ENCODE measurements at regions not wholly inside any gene's neighbourhood (a gene's known extent, or its start where the extent isn't known, plus 50 kb on each side); places are given as distances from the start of the nearest gene placed in this dataset.

DNA sequence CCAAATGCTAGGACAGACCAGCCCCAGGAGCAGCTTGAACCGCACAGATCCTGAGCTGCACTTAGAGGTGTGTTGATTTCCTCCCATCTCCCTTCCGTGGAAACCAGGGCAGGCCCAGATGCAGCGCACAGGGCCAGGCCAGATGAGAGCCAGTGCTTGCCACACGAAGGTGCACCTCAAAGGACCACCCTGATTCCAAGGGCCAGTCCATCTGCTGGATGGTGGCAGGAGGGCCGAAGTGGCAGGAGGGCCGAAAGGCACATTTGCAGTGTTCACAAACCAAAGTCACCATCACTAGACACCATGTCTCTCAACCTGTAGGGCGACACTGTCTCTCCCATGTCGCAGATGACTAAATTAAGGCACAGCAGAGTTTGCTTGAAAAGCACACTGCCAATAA lies 370.7 kb upstream of the MYT1L start:
- no peak overlapping the region for H3K27ac ChIP-seq
- no peak overlapping the region for H3K4me3 ChIP-seq

DNA sequence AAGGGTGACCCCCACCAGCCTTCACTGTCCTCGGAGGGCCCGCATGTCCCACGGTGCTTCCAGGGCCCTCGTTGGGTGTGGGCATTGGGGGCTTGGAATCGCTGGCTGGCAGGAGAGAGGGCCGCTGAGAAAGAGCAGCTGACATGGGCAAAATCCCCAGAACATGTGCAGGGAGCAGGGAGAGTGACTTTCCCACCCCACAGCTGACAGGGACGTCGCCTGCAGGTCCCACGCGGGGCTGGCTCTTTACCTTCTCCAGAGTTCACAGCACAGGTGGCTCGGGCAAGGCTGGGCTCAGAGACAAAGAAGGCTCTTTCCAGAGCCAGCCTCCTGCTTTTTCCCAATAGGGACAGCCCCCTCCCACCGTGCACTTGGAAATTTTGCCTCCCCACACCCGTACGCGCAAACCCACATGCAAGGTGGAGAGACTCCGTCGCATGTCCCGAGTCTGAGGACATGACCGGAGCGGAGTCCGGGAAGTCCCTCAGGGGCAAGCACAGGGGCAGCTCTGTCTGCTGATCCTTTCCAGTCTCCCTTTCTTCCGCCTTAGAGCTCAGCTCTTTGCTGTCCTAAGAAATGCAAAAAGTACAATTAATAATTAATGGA lies 370.2 kb upstream of the MYT1L start:
- no peak overlapping the region for H3K27ac ChIP-seq
- no peak overlapping the region for H3K4me3 ChIP-seq

- H3K4me3 ChIP-seq = no peak overlapping the region
- H3K27ac ChIP-seq = no peak overlapping the region
These were observed 368.0 kb upstream of the MYT1L start for GRCh38 chr2:2699121-2699505.

- Histone ChIP-seq H3K27ac (no peak overlapping the region), H3K4me3 (no peak overlapping the region)
These were observed 367.4 kb upstream of the MYT1L start for GRCh38 chr2:2698182-2699120.

DNA sequence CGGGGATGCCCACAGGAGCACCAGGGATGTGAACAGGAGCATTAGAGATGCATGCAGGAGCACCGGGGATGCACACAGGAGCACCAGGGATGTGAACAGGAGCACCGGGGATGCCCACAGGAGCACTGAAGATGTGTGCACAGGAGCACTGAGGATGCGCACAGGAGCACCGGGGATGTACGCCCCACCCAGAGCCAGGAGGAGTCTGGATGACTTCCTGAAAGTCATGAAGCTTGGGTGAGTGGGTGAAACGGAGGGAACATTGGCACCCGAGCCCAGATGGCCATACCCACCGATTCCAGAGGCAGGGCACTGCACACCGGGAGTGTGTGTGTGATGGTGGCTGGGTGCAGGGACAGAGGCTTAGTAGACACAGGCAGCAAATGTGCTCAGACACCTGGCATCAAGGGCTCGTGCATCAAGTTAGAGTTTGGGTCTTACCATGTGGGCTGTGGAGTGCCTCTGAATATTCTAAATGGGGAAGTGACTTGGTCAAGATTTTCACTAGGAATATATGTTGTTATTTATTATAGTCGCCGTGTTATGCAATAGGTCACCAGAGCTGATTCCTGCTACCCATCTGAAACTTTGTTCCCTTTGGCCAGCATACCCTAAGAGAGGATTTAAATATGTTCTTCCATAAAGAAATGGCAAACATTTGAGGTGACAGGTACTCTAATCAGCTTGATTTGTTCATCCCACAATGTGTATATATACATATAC lies 365.8 kb upstream of the MYT1L start:
- H3K4me3 ChIP-seq = no peak overlapping the region

GRCh38 chr2:2696325-2696724 lies 365.2 kb upstream of the MYT1L start:
- H3K27ac ChIP-seq = no peak overlapping the region
- H3K4me3 ChIP-seq = no peak overlapping the region

More for the DNA sequence above, 365.8 kb upstream of the MYT1L start:
- no peak overlapping the region for H3K27ac ChIP-seq

- no peak overlapping the region for H3K27ac ChIP-seq
- H3K4me3 ChIP-seq = no peak overlapping the region
These were observed 363.7 kb upstream of the MYT1L start for GRCh38 chr2:2694746-2695145.

GRCh38 chr2:2692599-2693389 lies 361.7 kb upstream of the MYT1L start:
- Histone ChIP-seq H3K27ac (no peak overlapping the region), H3K4me3 (no peak overlapping the region)

- no peak overlapping the region for H3K27ac ChIP-seq
These were observed 360.3 kb upstream of the MYT1L start for GRCh38 chr2:2691419-2691818.

GRCh38 chr2:2690985-2691384 lies 359.9 kb upstream of the MYT1L start:
- no peak overlapping the region for H3K4me3 ChIP-seq
- H3K27ac ChIP-seq = no peak overlapping the region

More at GRCh38 chr2:2691419-2691818, 360.3 kb upstream of the MYT1L start:
- no peak overlapping the region for H3K4me3 ChIP-seq

DNA sequence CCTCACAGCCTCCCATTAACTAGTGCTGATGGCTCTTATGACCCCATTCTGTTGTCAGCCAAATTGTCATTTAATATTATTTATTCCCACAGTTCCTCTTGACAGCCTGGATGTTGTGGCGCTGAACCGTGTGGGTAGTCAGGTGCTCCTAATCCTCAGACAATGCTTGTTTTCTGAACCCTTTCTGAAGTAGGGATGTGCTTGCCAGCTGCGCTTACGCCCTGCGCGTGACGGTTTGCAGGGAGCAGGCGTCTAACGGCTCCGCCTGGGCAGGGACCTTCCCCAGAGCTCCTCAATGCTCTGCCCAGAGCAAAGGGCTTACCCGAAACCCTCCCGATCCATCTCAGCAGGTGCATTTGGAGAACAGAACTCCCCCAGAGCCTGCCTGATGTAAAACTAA lies 358.2 kb upstream of the MYT1L start:
- Histone ChIP-seq H3K4me3 (no peak overlapping the region), H3K27ac (no peak overlapping the region)

DNA sequence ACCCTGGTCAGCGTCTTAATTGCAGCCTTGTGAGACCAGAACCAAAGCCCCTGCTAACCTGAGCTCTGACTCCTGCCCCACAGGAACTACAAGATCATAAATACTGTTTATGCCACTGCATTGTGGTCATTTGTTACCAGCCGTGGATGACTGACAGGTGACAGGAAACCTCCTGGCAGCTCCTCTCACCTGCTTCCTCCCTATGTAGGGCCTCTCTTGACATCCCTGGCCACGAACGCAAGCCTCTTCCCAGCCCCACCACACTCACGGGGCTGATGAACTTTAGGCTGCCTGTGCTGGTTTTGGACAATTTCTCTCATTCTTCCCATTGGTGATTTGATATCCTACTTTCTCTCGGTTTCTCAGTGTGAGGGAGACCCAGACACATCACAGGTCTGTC lies 357.2 kb upstream of the MYT1L start:
- H3K4me3 ChIP-seq = no peak overlapping the region
- no peak overlapping the region for H3K27ac ChIP-seq

DNA sequence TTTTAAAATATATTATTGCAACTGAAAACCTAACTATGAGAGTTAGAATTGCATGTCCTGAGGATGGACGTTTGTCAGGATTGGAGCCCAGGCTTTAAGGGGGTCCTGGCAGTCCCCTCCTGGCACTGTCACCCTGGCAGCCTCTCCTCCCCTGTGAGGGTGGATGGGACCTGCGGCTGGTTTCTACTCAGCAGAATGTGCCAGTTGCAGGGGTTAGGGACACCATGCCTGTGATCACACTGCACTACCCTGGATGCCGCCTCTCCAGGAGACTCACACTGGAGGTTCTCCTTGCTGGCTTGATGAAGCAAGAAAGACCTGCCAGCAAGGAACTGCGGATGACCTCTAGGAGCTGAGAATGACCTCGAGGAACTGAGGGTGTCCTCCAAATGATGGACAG lies 356.7 kb upstream of the MYT1L start:
- H3K4me3 ChIP-seq = no peak overlapping the region
- H3K27ac ChIP-seq = no peak overlapping the region

DNA sequence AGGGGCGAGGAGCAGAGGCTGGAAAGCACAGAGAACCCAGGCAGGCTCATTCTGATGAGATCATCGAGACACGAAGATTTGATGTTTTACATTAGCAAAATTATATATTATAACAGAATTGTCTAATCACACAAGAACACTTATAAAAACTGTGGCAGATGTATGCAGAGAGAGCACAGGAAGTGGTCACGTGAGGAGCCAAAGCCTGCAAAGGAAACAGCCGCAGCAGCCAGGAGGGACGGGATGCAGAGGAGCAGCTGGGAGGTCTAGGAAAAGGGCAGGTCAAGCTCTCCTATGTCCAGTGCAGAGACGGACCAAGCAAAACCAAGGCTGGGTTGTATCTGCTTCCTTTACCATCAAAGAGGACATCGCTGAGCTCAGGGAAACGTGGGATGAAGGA lies 355.1 kb upstream of the MYT1L start:
- no peak overlapping the region for H3K27ac ChIP-seq
- H3K4me3 ChIP-seq = no peak overlapping the region

DNA sequence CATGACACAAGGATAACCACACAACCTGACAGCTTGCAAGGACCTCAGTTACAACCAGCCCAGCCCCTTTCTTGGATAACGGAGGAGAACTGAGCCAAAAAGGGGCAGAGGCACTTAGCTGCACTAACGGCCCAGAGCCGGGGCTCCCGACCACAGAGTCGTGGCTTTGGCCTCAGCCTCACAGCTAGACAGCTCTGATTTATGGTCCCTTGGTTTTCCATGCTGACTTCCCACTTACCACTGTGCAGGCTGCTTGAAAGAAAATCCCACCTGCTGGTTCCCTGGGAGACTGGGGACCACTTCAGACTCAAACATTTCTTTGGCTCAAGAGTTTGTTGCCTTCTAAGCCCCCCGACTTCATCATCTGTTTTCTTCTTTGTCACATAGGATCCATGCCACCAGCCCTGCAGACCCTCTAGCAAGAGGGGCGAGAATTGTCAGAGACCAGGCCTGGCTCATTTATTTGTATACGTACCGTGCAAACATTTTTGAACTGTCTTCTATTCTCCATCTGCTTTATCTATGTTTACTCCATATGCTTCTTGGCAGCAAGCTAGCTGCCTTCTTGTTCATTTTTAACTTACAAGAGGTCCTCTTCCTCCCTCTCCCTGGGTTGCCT lies 352.6 kb upstream of the MYT1L start:
- no peak overlapping the region for H3K4me3 ChIP-seq
- H3K27ac ChIP-seq = no peak overlapping the region

DNA sequence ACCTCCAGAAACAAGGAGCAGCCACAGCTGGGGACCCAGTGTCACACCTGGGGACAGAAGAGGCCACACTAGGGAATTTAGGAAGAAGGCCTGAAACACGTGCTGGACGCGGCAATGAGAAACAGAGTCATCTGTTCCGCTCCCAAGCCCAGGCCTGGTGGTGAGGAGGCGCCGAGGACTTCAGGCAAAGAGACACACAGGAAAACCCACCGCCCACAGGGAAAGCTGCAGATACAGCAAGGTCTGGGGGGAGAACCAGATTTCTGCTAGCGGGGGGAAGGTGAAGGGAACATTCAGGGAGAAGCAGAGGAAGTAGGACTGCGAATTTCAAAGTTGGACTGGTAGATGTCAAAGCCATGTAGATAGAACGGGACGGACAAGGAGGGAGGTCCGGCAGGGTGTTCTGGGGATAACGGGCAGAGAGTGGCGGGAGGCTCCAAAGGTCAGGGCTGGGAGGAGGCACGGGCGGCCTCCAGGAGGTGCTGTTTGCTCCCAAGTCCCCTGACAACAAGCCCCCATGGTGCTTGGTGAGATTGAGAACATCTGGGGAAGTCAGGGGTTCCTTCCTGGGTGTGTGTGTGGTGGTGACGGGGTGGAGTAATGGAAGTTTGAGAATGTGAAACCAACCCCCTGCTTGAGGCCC lies 351.7 kb upstream of the MYT1L start:
- Histone ChIP-seq H3K4me3 (no peak overlapping the region), H3K27ac (no peak overlapping the region)

GRCh38 chr2:2681711-2682251 lies 350.7 kb upstream of the MYT1L start:
- H3K4me3 ChIP-seq = no peak overlapping the region
- H3K27ac ChIP-seq = no peak overlapping the region

DNA sequence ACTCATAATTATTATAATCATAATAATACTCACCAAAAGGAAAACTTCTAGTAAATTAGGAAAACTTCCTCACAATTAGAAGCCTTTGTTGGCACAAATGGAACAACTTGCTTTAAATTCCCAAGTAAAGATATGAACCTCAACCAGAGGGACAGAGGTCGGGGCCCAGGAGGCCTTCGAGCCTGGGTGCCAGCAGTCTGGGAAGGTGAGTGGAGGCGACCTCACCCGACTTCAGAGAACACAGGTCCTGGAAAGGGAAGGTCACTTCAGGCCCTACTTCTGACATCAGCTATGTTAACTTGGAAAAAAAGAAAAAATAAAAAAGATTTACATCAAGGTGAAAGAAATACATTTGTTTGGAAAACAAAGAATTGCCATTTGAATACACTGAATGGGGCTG lies 350.0 kb upstream of the MYT1L start:
- Histone ChIP-seq H3K27ac (no peak overlapping the region), H3K4me3 (no peak overlapping the region)

DNA sequence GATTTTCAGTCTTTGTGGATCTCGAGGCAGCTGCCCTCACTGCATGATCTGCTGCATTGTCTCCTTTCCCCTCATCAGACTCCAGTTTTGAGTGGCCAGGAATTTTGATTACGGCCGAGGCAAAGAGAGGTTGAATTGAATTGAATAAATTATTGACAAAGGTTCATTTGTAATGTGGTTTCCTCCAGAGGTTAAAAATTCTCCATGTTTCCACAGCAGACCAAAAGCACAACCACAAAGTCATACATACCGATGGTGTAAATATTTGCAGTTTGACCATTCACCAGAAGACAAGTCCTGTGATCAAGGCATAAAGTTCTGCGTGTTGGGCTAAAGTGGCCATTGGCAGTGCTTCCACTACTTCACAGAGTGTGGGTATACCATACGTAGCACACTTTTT lies 343.8 kb upstream of the MYT1L start:
- H3K27ac ChIP-seq = no peak overlapping the region
- H3K4me3 ChIP-seq = no peak overlapping the region

Data from skin epidermis (tissue), 12 donors.